Liver (tissue), 3 donors: ENCODE measurements at regions not wholly inside any gene's neighbourhood (a gene's known extent, or its start where the extent isn't known, plus 50 kb on each side); places are given as distances from the start of the nearest gene placed in this dataset.

Experiments
- CTCF ChIP-seq: fragments of 150-350 bp; IDR thresholded peaks from 2 replicates; pipeline ENCODE4 v1.5.1; 2017; ENCODE audit warnings: improper control_type of control experiment, low read depth, low read length; ENCODE audit not compliant: missing input control
- JUND ChIP-seq, 2 donors: IDR thresholded peaks; 2 replicates each; pipeline ENCODE4 v1.6.1; 2016; ENCODE audit warnings: antibody characterized with exemption in 2 of 2
- MAX ChIP-seq: IDR thresholded peaks from 2 replicates; pipeline ENCODE4 v1.6.1; 2016; ENCODE audit warnings: antibody characterized with exemption
- RAD21 ChIP-seq, 2 donors: IDR thresholded peaks; 2 replicates each; pipeline ENCODE4 v1.6.1; 2016; ENCODE audit warnings: antibody characterized with exemption in 2 of 2, mild to moderate bottlenecking in 2 of 2
- REST ChIP-seq: IDR thresholded peaks from 2 replicates; pipeline ENCODE4 v1.6.1; 2016; ENCODE audit warnings: antibody characterized with exemption, mild to moderate bottlenecking
- TAF1 ChIP-seq: conservative IDR thresholded peaks from 2 replicates; pipeline ENCODE4 v1.6.1; 2016; ENCODE audit warnings: antibody characterized with exemption, mild to moderate bottlenecking
- donor health status: healthy.
- donor health status: healthy.

- TF ChIP-seq RAD21 (IDR thresholded peaks at IDR 0.05) = no peak
- TF ChIP-seq CTCF = no peak
- no peak for TF ChIP-seq REST
- TF ChIP-seq JUND (IDR thresholded peaks at IDR 0.05) = no peak
- TF ChIP-seq MAX = no peak
- no peak for TF ChIP-seq TAF1
Measured at GRCh38 chr1:182283746-182284544, 107.6 kb downstream of the GLUL start.
